SK-N-SH (cell line): ENCODE measurements at regions not wholly inside any gene's neighbourhood (a gene's known extent, or its start where the extent isn't known, plus 50 kb on each side); places are given as distances from the start of the nearest gene placed in this dataset.

Source experiments
- CTCF ChIA-PET: fragments of 300-600, 350-600 bp; formaldehyde crosslinking; extraction: SDS; loops from one replicate; lab custom pipeline; 2021; lab: Yijun Ruan, JAX
- POLR2A ChIA-PET: fragments of 350-600 bp; sonication (Branson Sonifier 250); formaldehyde crosslinking; extraction: SDS; loops from one replicate; lab custom pipeline; 2020; ENCODE audit warnings: antibody characterized with exemption, inconsistent platforms; lab: Yijun Ruan, JAX
- DNase-seq: peaks from one replicate; pipeline ENCODE4 v3.0.0; 2012
- H2AFZ ChIP-seq: fragments of 200-600 bp; sonication (generic); 2 replicates; pipeline ENCODE4 v1.8.1; 2016; ENCODE audit warnings: antibody characterized with exemption, mild to moderate bottlenecking, low read depth
- H3F3A ChIP-seq: fragments of 200-600 bp; sonication (generic); replicated peaks from 2 replicates; pipeline ENCODE3; 2016; ENCODE audit warnings: antibody characterized with exemption, mild to moderate bottlenecking; ENCODE audit not compliant: insufficient read depth
- H3K27ac ChIP-seq, 2 experiments: fragments of 200-500 bp in 1 of 2; fragments of 200-600 bp in 1 of 2; sonication (Bioruptor generic) in 1 of 2; sonication (generic), shearing (Covaris generic) in 1 of 2; 2 replicates each; pipeline versions ENCODE4 v1.5.1 to v1.6.1; 2014 to 2016; ENCODE audit warnings: low read depth in 2 of 2, inconsistent platforms in 1 of 2, low read length in 1 of 2, mild to moderate bottlenecking in 1 of 2, mixed read lengths in 1 of 2
- H3K27me3 ChIP-seq: fragments of 200-600 bp; sonication (generic), shearing (Covaris generic); 2 replicates; pipeline ENCODE4 v1.6.1; 2016; ENCODE audit warnings: mixed run types; ENCODE audit not compliant: insufficient read depth
- H3K36me3 ChIP-seq, 2 experiments: fragments of 200-500 bp in 1 of 2; fragments of 200-600 bp in 1 of 2; sonication (Bioruptor generic) in 1 of 2; sonication (generic) in 1 of 2; replicated peaks in 1 of 2; 2 replicates each; pipeline versions ENCODE3 to v1.5.1; 2014 to 2016; ENCODE audit warnings: low read length in 1 of 2, mild to moderate bottlenecking in 1 of 2; ENCODE audit not compliant: insufficient read depth in 2 of 2, control insufficient read depth in 1 of 2
- H3K4me1 ChIP-seq, 2 experiments: fragments of 200-500 bp in 1 of 2; fragments of 200-600 bp in 1 of 2; sonication (Bioruptor generic) in 1 of 2; sonication (generic), shearing (Covaris generic) in 1 of 2; 2 replicates each; pipeline versions ENCODE4 v1.5.1 to v1.6.1; 2014 to 2016; ENCODE audit warnings: low read depth in 1 of 2, low read length in 1 of 2, mixed run types in 1 of 2; ENCODE audit not compliant: insufficient read depth in 2 of 2, control insufficient read depth in 1 of 2
- H3K4me2 ChIP-seq: fragments of 200-600 bp; sonication (generic), shearing (Covaris generic); 2 replicates; pipeline ENCODE4 v1.6.1; 2017; ENCODE audit warnings: mixed run types
- H3K4me3 ChIP-seq, 2 experiments: fragments of 200-500 bp in 1 of 2; fragments of 200-600 bp in 1 of 2; sonication (Bioruptor generic) in 1 of 2; sonication (generic), shearing (Covaris generic) in 1 of 2; 2 replicates each; pipeline versions ENCODE4 v1.5.1 to v1.8.1; 2014 to 2016; ENCODE audit warnings: low read depth in 2 of 2, inconsistent platforms in 1 of 2, low read length in 1 of 2, mild to moderate bottlenecking in 1 of 2, mixed read lengths in 1 of 2, moderate library complexity in 1 of 2
- H3K79me2 ChIP-seq: fragments of 200-600 bp; sonication (generic); 2 replicates; pipeline ENCODE4 v1.8.1; 2017; ENCODE audit warnings: mild to moderate bottlenecking; ENCODE audit not compliant: insufficient read depth
- H3K9ac ChIP-seq: fragments of 200-600 bp; sonication (generic); 2 replicates; pipeline ENCODE4 v1.6.1; 2017; ENCODE audit warnings: mixed run types
- H3K9me2 ChIP-seq: fragments of 200-600 bp; sonication (generic); 2 replicates; pipeline ENCODE4 v1.6.1; 2017; ENCODE audit warnings: mixed run types
- H3K9me3 ChIP-seq: fragments of 200-600 bp; sonication (generic); 2 replicates; pipeline ENCODE4 v1.6.1; 2017; ENCODE audit warnings: mixed run types, mild to moderate bottlenecking, moderate library complexity
- H4K20me1 ChIP-seq: fragments of 200-600 bp; sonication (generic); 2 replicates; pipeline ENCODE4 v1.6.1; 2017; ENCODE audit warnings: mild to moderate bottlenecking, mixed run types; ENCODE audit not compliant: insufficient read depth
- EP300 ChIP-seq, 2 experiments: IDR thresholded peaks; 2 replicates each; pipeline versions ENCODE4 v1.4.0 to v1.6.1; 2012; ENCODE audit warnings: borderline replicate concordance in 1 of 2, low read depth in 1 of 2, low read length in 1 of 2
- FOSL2 ChIP-seq: IDR thresholded peaks from 2 replicates; pipeline ENCODE4 v1.4.0; 2012; ENCODE audit warnings: low read depth, mild to moderate bottlenecking, moderate library complexity, borderline replicate concordance
- GABPA ChIP-seq: IDR thresholded peaks from 2 replicates; pipeline ENCODE4 v1.4.0; 2012; ENCODE audit warnings: low read depth, mild to moderate bottlenecking
- GATA2 ChIP-seq: sonication (generic); formaldehyde crosslinking; IDR thresholded peaks from 2 replicates; pipeline ENCODE4 v1.5.0; 2020; ENCODE audit warnings: mild to moderate bottlenecking, missing genetic modification reagents
- JUND ChIP-seq: IDR thresholded peaks from 2 replicates; pipeline ENCODE4 v1.4.0; 2012
- RXRA ChIP-seq: IDR thresholded peaks from 2 replicates; pipeline ENCODE4 v1.4.0; 2012; ENCODE audit warnings: low read depth, mild to moderate bottlenecking, borderline replicate concordance
- SIN3A ChIP-seq: IDR thresholded peaks from 2 replicates; pipeline ENCODE4 v1.6.1; 2012; ENCODE audit warnings: low read depth, mild to moderate bottlenecking, low read length, moderate library complexity, borderline replicate concordance
- TCF12 ChIP-seq: IDR thresholded peaks from 2 replicates; pipeline ENCODE4 v1.4.0; 2012
- YY1 ChIP-seq: IDR thresholded peaks from 2 replicates; pipeline ENCODE4 v1.4.0; 2012; ENCODE audit warnings: low read depth, mild to moderate bottlenecking
- WGBS: methylation state at CpG from one replicate; pipeline ENCODE4 v1.1.6; 2017; ENCODE audit warnings: low lambda C conversion rate; 5-methylcytosine and 5-hydroxymethylcytosine counted together
- TF ChIP-seq, protein P1 (sequence below): IDR thresholded peaks from 2 replicates; pipeline ENCODE4 v1.6.1; 2012; ENCODE audit warnings: mild to moderate bottlenecking, low read depth, low read length, moderate library complexity
- TF ChIP-seq, protein P2 (sequence below): IDR thresholded peaks from 2 replicates; pipeline ENCODE4; 2012

DNA sequence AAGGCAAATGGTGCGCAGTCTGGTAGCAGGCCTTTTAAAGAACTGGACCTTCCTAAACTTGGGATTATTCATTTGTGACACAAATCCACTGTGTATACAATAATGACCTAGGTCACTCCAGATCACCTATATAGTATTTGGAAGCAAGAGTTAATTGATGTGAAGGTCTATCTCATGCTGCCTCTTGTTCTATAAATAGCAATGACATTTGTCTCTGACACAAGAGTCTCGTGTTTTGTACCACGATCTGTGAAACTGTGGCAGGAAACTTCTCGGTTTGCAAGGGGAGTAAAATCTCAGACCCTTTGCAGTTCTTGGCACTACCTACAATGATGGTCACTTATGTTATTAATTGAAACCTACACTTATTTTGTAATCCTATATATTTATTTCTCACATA lies 1408.4 kb downstream of the PCDH7 start:
- H3K4me2 ChIP-seq: no peak overlapping the region
- 20% methylated on average over 4 of the region's 4 CpGs for WGBS
- TF ChIP-seq SIN3A (no peak), GATA2 (CRISPR knock-in tag) (no peak), RXRA (no peak)
- TF ChIP-seq, protein P1, sequence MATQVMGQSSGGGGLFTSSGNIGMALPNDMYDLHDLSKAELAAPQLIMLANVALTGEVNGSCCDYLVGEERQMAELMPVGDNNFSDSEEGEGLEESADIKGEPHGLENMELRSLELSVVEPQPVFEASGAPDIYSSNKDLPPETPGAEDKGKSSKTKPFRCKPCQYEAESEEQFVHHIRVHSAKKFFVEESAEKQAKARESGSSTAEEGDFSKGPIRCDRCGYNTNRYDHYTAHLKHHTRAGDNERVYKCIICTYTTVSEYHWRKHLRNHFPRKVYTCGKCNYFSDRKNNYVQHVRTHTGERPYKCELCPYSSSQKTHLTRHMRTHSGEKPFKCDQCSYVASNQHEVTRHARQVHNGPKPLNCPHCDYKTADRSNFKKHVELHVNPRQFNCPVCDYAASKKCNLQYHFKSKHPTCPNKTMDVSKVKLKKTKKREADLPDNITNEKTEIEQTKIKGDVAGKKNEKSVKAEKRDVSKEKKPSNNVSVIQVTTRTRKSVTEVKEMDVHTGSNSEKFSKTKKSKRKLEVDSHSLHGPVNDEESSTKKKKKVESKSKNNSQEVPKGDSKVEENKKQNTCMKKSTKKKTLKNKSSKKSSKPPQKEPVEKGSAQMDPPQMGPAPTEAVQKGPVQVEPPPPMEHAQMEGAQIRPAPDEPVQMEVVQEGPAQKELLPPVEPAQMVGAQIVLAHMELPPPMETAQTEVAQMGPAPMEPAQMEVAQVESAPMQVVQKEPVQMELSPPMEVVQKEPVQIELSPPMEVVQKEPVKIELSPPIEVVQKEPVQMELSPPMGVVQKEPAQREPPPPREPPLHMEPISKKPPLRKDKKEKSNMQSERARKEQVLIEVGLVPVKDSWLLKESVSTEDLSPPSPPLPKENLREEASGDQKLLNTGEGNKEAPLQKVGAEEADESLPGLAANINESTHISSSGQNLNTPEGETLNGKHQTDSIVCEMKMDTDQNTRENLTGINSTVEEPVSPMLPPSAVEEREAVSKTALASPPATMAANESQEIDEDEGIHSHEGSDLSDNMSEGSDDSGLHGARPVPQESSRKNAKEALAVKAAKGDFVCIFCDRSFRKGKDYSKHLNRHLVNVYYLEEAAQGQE: no peak
- TF ChIP-seq, all 33 proteins: peak for 0
- Histone ChIP-seq H3K36me3 (no peaks in the 10 kb centered on the region), H3K9me2 (no peaks in the 10 kb centered on the region), H3K4me3 (no peak overlapping the region), H3K9me3 (no peaks in the 10 kb centered on the region), H3K27me3 (no peaks in the 10 kb centered on the region), H3F3A (no peaks in the 10 kb centered on the region), H3K79me2 (no peaks in the 10 kb centered on the region), H3K27ac (no peak overlapping the region), H2AFZ (no peak overlapping the region), H3K4me1 (no peaks in the 10 kb centered on the region), H3K9ac (no peak overlapping the region), H4K20me1 (no peaks in the 10 kb centered on the region)
- ChIA-PET POLR2A (no interaction called here), CTCF (no interaction called here)
- no peak for DNase-seq

DNA sequence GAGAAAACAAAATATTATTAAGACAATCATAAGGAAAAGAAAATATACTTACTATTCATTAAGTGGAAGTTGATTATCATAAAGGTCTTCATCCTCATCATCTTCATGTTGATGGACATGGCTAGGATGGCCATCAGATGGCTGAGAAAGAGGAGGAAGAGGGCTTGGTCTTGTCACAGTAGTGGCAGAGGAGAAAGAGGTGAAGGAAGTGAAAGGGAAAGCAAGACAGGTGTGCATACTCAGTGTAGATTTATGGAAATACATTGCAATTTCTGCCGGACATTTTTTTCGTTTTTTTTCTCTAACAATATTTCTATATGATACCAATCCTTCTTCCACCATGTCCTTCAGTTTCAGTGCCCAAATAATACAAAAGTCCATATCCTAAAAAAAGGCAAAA lies 1409.8 kb downstream of the PCDH7 start:
- Histone ChIP-seq H3K9ac (no peak overlapping the region), H4K20me1 (no peaks in the 10 kb centered on the region), H3K4me2 (no peak overlapping the region), H3F3A (no peaks in the 10 kb centered on the region), H3K27me3 (no peaks in the 10 kb centered on the region), H3K27ac (no peak overlapping the region), H3K9me3 (no peaks in the 10 kb centered on the region), H3K9me2 (no peaks in the 10 kb centered on the region), H2AFZ (no peak overlapping the region), H3K36me3 (no peaks in the 10 kb centered on the region), H3K4me1 (no peaks in the 10 kb centered on the region), H3K79me2 (no peaks in the 10 kb centered on the region), H3K4me3 (no peak overlapping the region)
- CTCF ChIA-PET: no interaction called here
- 28% methylated on average over 2 of the region's 2 CpGs for WGBS
- TF ChIP-seq YY1 (no peak), SIN3A (no peak)
- POLR2A ChIA-PET: no interaction called here
- no peak for DNase-seq

DNA sequence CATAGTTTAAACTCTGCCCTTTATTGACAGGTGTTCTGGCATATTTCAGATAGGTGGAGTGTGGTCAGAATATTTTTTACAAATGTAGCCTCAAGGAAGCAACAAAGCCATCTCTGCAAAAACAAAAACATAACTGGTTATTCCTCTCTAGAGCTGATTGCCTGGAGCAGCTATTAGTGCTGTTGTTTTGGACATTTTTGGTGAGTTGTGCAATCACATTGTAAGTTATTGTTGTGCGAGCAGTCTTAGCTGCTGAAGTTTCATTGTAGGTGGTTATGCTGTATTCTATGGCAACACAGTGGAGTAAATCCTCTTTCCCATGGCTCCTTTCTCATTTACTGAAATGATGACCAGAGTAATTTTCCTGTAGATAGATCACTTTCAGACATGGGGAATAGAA lies 1413.0 kb downstream of the PCDH7 start:
- TF ChIP-seq EP300 (IDR thresholded peaks at IDR 0.05; ENCODE audit: borderline replicate concordance in 1 of 2, low read depth in 1 of 2, low read length in 1 of 2) (no peak), TCF12 (no peak), GABPA (no peak), JUND (no peak), FOSL2 (no peak), RXRA (no peak)
- TF ChIP-seq, protein P2, sequence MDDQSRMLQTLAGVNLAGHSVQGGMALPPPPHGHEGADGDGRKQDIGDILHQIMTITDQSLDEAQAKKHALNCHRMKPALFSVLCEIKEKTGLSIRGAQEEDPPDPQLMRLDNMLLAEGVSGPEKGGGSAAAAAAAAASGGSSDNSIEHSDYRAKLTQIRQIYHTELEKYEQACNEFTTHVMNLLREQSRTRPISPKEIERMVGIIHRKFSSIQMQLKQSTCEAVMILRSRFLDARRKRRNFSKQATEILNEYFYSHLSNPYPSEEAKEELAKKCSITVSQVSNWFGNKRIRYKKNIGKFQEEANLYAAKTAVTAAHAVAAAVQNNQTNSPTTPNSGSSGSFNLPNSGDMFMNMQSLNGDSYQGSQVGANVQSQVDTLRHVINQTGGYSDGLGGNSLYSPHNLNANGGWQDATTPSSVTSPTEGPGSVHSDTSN: no peak
- H3K9me3 ChIP-seq: no peaks in the 10 kb centered on the region
- 27% methylated on average over 1 of the region's 1 CpG for WGBS
- DNase-seq: no peak
- H3K36me3 ChIP-seq: no peaks in the 10 kb centered on the region
- H3K79me2 ChIP-seq: no peaks in the 10 kb centered on the region
- no peaks in the 10 kb centered on the region for H3K27me3 ChIP-seq
- H3F3A ChIP-seq: no peaks in the 10 kb centered on the region
- no peak overlapping the region for H3K27ac ChIP-seq
- H3K4me2 ChIP-seq: no peak overlapping the region
- no peaks in the 10 kb centered on the region for H3K4me1 ChIP-seq
- no peak overlapping the region for H3K4me3 ChIP-seq
- POLR2A ChIA-PET: no interaction called here
- CTCF ChIA-PET: no interaction called here
- H4K20me1 ChIP-seq: no peaks in the 10 kb centered on the region
- H2AFZ ChIP-seq: no peak overlapping the region
- H3K9me2 ChIP-seq: no peaks in the 10 kb centered on the region
- no peak overlapping the region for H3K9ac ChIP-seq
